K562 (cell line): ENCODE measurements at regions not wholly inside any gene's neighbourhood (a gene's known extent, or its start where the extent isn't known, plus 50 kb on each side); places are given as distances from the start of the nearest gene placed in this dataset.

Experiments
- AFF4 ChIP-seq: sonication (generic); formaldehyde crosslinking; IDR thresholded peaks from 2 replicates; pipeline ENCODE4 v1.8.0; 2023; ENCODE audit warnings: mild to moderate bottlenecking, missing genetic modification reagents
- KLF16 ChIP-seq: IDR thresholded peaks from 2 replicates; pipeline ENCODE4 v1.6.1; 2016; ENCODE audit warnings: antibody characterized with exemption
- NCOA1 ChIP-seq: fragments of 450-650 bp; IDR thresholded peaks from 2 replicates; pipeline ENCODE4 v1.6.1; 2016; ENCODE audit warnings: low read depth
- PATZ1 ChIP-seq: fragments of 250-450 bp; sonication (Bioruptor Pico); IDR thresholded peaks from 2 replicates; pipeline ENCODE4 v1.5.0; 2020; ENCODE audit warnings: mild to moderate bottlenecking, borderline replicate concordance
- SREBF2 ChIP-seq: sonication (generic); formaldehyde crosslinking; IDR thresholded peaks from 2 replicates; pipeline ENCODE4 v1.4.0; 2020; ENCODE audit warnings: mild to moderate bottlenecking, missing genetic modification reagents
- UBTF ChIP-seq, 2 experiments: IDR thresholded peaks; 2 replicates each; pipeline ENCODE4 v1.6.1; 2012; ENCODE audit warnings: improper control_type of control experiment in 2 of 2, low read depth in 2 of 2, low read length in 2 of 2, borderline replicate concordance in 1 of 2
- ZNF407 ChIP-seq: fragments of 450-650 bp; IDR thresholded peaks from 2 replicates; pipeline ENCODE4 v1.6.1; 2016; ENCODE audit warnings: low read depth
- ZNF586 ChIP-seq: fragments of 450-650 bp; formaldehyde crosslinking; conservative IDR thresholded peaks from 2 replicates; pipeline ENCODE4 v1.4.0; 2020; ENCODE audit warnings: mild to moderate bottlenecking, moderate library complexity
- ZNF717 ChIP-seq: fragments of 250-450 bp; sonication (Bioruptor Pico); IDR thresholded peaks from 2 replicates; pipeline ENCODE4 v1.5.0; 2021

GRCh38 chr2:23301136-23301535 is 83.8 kb upstream of the KLHL29 start (continued):
- no peak for TF ChIP-seq AFF4
- TF ChIP-seq PATZ1, result no peak
- no peak for TF ChIP-seq SREBF2 (CRISPR knock-in tag)
- TF ChIP-seq ZNF407, result no peak
- no peak for TF ChIP-seq ZNF586 (CRISPR knock-in tag)
- no peak for TF ChIP-seq UBTF (IDR thresholded peaks at IDR 0.05; ENCODE audit: borderline replicate concordance in 1 of 2, low read depth in 2 of 2, low read length in 2 of 2)
- no peak for TF ChIP-seq ZNF717 (CRISPR knock-in tag)
- TF ChIP-seq NCOA1, result no peak
- TF ChIP-seq KLF16, result no peak
